ENCODE measurements at regions not wholly inside any gene's neighbourhood (a gene's known extent, or its start where the extent isn't known, plus 50 kb on each side); places are given as distances from the start of the nearest gene placed in this dataset.
A peak's percentile ranks its signal among the peaks of the same experiment; 100 is the strongest.

- no peak for DNase-seq
- POLR2A ChIA-PET: no interaction called here
- Histone ChIP-seq H3K4me3 (ENCODE audit: low read depth, low read length) (no peak overlapping the region), H3K4me1 (no peaks in the 10 kb centered on the region), H3K27me3 (replicated peaks; ENCODE audit: control insufficient read depth, insufficient read depth, low read length) (no peaks in the 10 kb centered on the region), H3K36me3 (ENCODE audit: control insufficient read depth, insufficient read depth, low read length) (no peaks in the 10 kb centered on the region), H3K9me3 (no peaks in the 10 kb centered on the region)
- H3K27ac Mint-ChIP-seq (ENCODE audit: unreplicated experiment): no peak overlapping the region
- no peak for TF ChIP-seq CTCF (IDR thresholded peaks at IDR 0.05; ENCODE audit: insufficient read depth in 1 of 2, low read depth in 1 of 2, low read length in 1 of 2, severe bottlenecking in 1 of 2, unreplicated experiment in 1 of 2)
- no TSS peak for BruUV-seq (replicated peaks)
- H3K9me3 Mint-ChIP-seq (ENCODE audit: unreplicated experiment): no peaks in the 10 kb centered on the region
- H3K4me3 Mint-ChIP-seq (ENCODE audit: unreplicated experiment): no peak overlapping the region
- H3K36me3 Mint-ChIP-seq (ENCODE audit: insufficient read depth, unreplicated experiment): no peaks in the 10 kb centered on the region
- CTCF ChIA-PET: no interaction called here
- intact Hi-C loops (cut with micrococcal nuclease; ENCODE audit: unreplicated experiment): no loop called here
- H3K4me1 Mint-ChIP-seq (ENCODE audit: low read depth, unreplicated experiment): no peaks in the 10 kb centered on the region
- H3K27me3 Mint-ChIP-seq (ENCODE audit: insufficient read depth, unreplicated experiment): peaks cover 2% of the 10 kb centered on the region
Measured at GRCh38 chr10:106011250-106011649, 1153.3 kb downstream of the SORCS1 start.

GRCh38 chr10:106000721-106001120, 1163.8 kb downstream of the SORCS1 start:
- BruUV-seq (replicated peaks): no TSS peak
- H3K9me3 Mint-ChIP-seq (ENCODE audit: unreplicated experiment): peaks cover 10% of the 10 kb centered on the region

GRCh38 chr10:105993609-105994008, 1170.9 kb downstream of the SORCS1 start:
- peak in 1 of 2 experiments; percentile 11 for DNase-seq
- H3K9me3 Mint-ChIP-seq (ENCODE audit: unreplicated experiment): no peaks in the 10 kb centered on the region
- no TSS peak for BruUV-seq (replicated peaks)

More at GRCh38 chr10:106000721-106001120, 1163.8 kb downstream of the SORCS1 start:
- no peak overlapping the region for H3K4me3 ChIP-seq (ENCODE audit: low read depth, low read length)
- H3K4me1 ChIP-seq: no peaks in the 10 kb centered on the region
- Mint-ChIP-seq H3K27ac (ENCODE audit: unreplicated experiment) (no peak overlapping the region), H3K4me1 (ENCODE audit: low read depth, unreplicated experiment) (no peaks in the 10 kb centered on the region), H3K27me3 (ENCODE audit: insufficient read depth, unreplicated experiment) (peaks cover 8% of the 10 kb centered on the region), H3K4me3 (ENCODE audit: unreplicated experiment) (no peak overlapping the region), H3K36me3 (ENCODE audit: insufficient read depth, unreplicated experiment) (no peaks in the 10 kb centered on the region)
- POLR2A ChIA-PET: no interaction called here
- CTCF ChIA-PET: interaction anchor here (0.7 kb wide), 1 partner anchor 26 kb away, joined by 3 read pairs; no protein-coding TSS in a partner anchor
- intact Hi-C loops (cut with micrococcal nuclease; ENCODE audit: unreplicated experiment): no loop called here
- no peak for TF ChIP-seq CTCF (IDR thresholded peaks at IDR 0.05; ENCODE audit: insufficient read depth in 1 of 2, low read depth in 1 of 2, low read length in 1 of 2, severe bottlenecking in 1 of 2, unreplicated experiment in 1 of 2)
- DNase-seq: no peak
- no peaks in the 10 kb centered on the region for H3K27me3 ChIP-seq (replicated peaks; ENCODE audit: control insufficient read depth, insufficient read depth, low read length)
- H3K9me3 ChIP-seq: no peaks in the 10 kb centered on the region
- no peaks in the 10 kb centered on the region for H3K36me3 ChIP-seq (ENCODE audit: control insufficient read depth, insufficient read depth, low read length)

More at GRCh38 chr10:105993609-105994008, 1170.9 kb downstream of the SORCS1 start:
- H3K4me1 ChIP-seq: no peaks in the 10 kb centered on the region; the same call in 1 of the 2 replicates
- POLR2A ChIA-PET: no interaction called here
- H3K4me3 ChIP-seq (ENCODE audit: low read depth, low read length): no peak overlapping the region
- Mint-ChIP-seq H3K36me3 (ENCODE audit: insufficient read depth, unreplicated experiment) (no peaks in the 10 kb centered on the region), H3K27me3 (ENCODE audit: insufficient read depth, unreplicated experiment) (no peaks in the 10 kb centered on the region), H3K4me1 (ENCODE audit: low read depth, unreplicated experiment) (peaks cover 9% of the 10 kb centered on the region), H3K27ac (ENCODE audit: unreplicated experiment) (no peak overlapping the region), H3K4me3 (ENCODE audit: unreplicated experiment) (no peak overlapping the region)
- no peak for TF ChIP-seq CTCF (IDR thresholded peaks at IDR 0.05; ENCODE audit: insufficient read depth in 1 of 2, low read depth in 1 of 2, low read length in 1 of 2, severe bottlenecking in 1 of 2, unreplicated experiment in 1 of 2)
- no peaks in the 10 kb centered on the region for H3K36me3 ChIP-seq (ENCODE audit: control insufficient read depth, insufficient read depth, low read length)
- no peaks in the 10 kb centered on the region for H3K27me3 ChIP-seq (replicated peaks; ENCODE audit: control insufficient read depth, insufficient read depth, low read length)
- CTCF ChIA-PET: no interaction called here
- intact Hi-C loops (cut with micrococcal nuclease; ENCODE audit: unreplicated experiment): no loop called here
- H3K9me3 ChIP-seq: 0 out of 2 replicates have a peak, but pooled peaks cover 5% of the 10 kb centered on the region

Measured in Caco-2 (cell line).